ENCODE measurements at regions not wholly inside any gene's neighbourhood (a gene's known extent, or its start where the extent isn't known, plus 50 kb on each side); places are given as distances from the start of the nearest gene placed in this dataset.

GRCh38 chrX:67094061-67094460, 449.8 kb upstream of the AR start:
- Histone ChIP-seq H3K36me3 (ENCODE audit: control insufficient read depth, insufficient read depth, low read length) (no peaks in the 10 kb centered on the region), H3K4me3 (ENCODE audit: low read length) (no peak overlapping the region), H3K27me3 (ENCODE audit: control insufficient read depth, insufficient read depth, low read length, poor library complexity, severe bottlenecking) (no peaks in the 10 kb centered on the region), H3K9me3 (ENCODE audit: control insufficient read depth, low read length) (no peaks in the 10 kb centered on the region), H3K27ac (ENCODE audit: low read depth, low read length) (no peak overlapping the region), H3K9ac (ENCODE audit: extremely low read depth, low read length, poor library complexity, severe bottlenecking) (no peak overlapping the region), H3K4me1 (ENCODE audit: control insufficient read depth, insufficient read depth, low read length) (no peaks in the 10 kb centered on the region)
- H3K4me1 Mint-ChIP-seq, result no peaks in the 10 kb centered on the region
- peak; percentile 52 for DNase-seq
- H3K27ac Mint-ChIP-seq, result peak overlapping the region; percentile 52
- no peak for TF ChIP-seq CTCF (conservative IDR thresholded peaks at IDR 0.05)
- 68% methylated on average over 2 of the region's 2 CpGs; no CpG with 5 or more reads in 1 of the 2 experiments for WGBS, 2 experiments (ENCODE audit: insufficient coverage in 1 of 2, insufficient read length in 1 of 2)
- H3K4me3 Mint-ChIP-seq, result no peak overlapping the region
- H3K27me3 Mint-ChIP-seq (ENCODE audit: insufficient read depth), result no peaks in the 10 kb centered on the region
- H3K9me3 Mint-ChIP-seq, result peaks cover 55% of the 10 kb centered on the region
- H3K36me3 Mint-ChIP-seq (ENCODE audit: low read depth), result no peaks in the 10 kb centered on the region

- 100% methylated on average over 1 of the region's 1 CpG; no CpG with 5 or more reads in 1 of the 2 experiments for WGBS, 2 experiments (ENCODE audit: insufficient coverage in 1 of 2, insufficient read length in 1 of 2)
- Mint-ChIP-seq H3K36me3 (ENCODE audit: low read depth) (no peaks in the 10 kb centered on the region), H3K4me3 (no peak overlapping the region), H3K27ac (no peak overlapping the region), H3K4me1 (no peaks in the 10 kb centered on the region), H3K27me3 (ENCODE audit: insufficient read depth) (no peaks in the 10 kb centered on the region), H3K9me3 (peaks cover 33% of the 10 kb centered on the region)
- Histone ChIP-seq H3K27ac (ENCODE audit: low read depth, low read length) (no peak overlapping the region), H3K9me3 (ENCODE audit: control insufficient read depth, low read length) (no peaks in the 10 kb centered on the region), H3K4me3 (ENCODE audit: low read length) (no peak overlapping the region), H3K9ac (ENCODE audit: extremely low read depth, low read length, poor library complexity, severe bottlenecking) (no peak overlapping the region), H3K36me3 (ENCODE audit: control insufficient read depth, insufficient read depth, low read length) (no peaks in the 10 kb centered on the region), H3K4me1 (ENCODE audit: control insufficient read depth, insufficient read depth, low read length) (no peaks in the 10 kb centered on the region), H3K27me3 (ENCODE audit: control insufficient read depth, insufficient read depth, low read length, poor library complexity, severe bottlenecking) (no peaks in the 10 kb centered on the region)
- DNase-seq, result no peak
- TF ChIP-seq CTCF (conservative IDR thresholded peaks at IDR 0.05), result no peak
Observed at GRCh38 chrX:67050760-67051159, 411.9 kb upstream of the EDA2R start.

GRCh38 chrX:67044866-67045265, 406.0 kb upstream of the EDA2R start:
- H3K4me3 Mint-ChIP-seq, result no peak overlapping the region
- Histone ChIP-seq H3K36me3 (ENCODE audit: control insufficient read depth, insufficient read depth, low read length) (no peaks in the 10 kb centered on the region), H3K27me3 (ENCODE audit: control insufficient read depth, insufficient read depth, low read length, poor library complexity, severe bottlenecking) (no peaks in the 10 kb centered on the region), H3K9ac (ENCODE audit: extremely low read depth, low read length, poor library complexity, severe bottlenecking) (no peak overlapping the region), H3K9me3 (ENCODE audit: control insufficient read depth, low read length) (no peaks in the 10 kb centered on the region), H3K27ac (ENCODE audit: low read depth, low read length) (no peak overlapping the region), H3K4me3 (ENCODE audit: low read length) (no peak overlapping the region), H3K4me1 (ENCODE audit: control insufficient read depth, insufficient read depth, low read length) (no peaks in the 10 kb centered on the region)
- no peaks in the 10 kb centered on the region for H3K36me3 Mint-ChIP-seq (ENCODE audit: low read depth)
- no peaks in the 10 kb centered on the region for H3K4me1 Mint-ChIP-seq
- H3K27me3 Mint-ChIP-seq (ENCODE audit: insufficient read depth), result no peaks in the 10 kb centered on the region
- DNase-seq, result no peak
- H3K9me3 Mint-ChIP-seq, result peaks cover 33% of the 10 kb centered on the region
- TF ChIP-seq CTCF (conservative IDR thresholded peaks at IDR 0.05), result no peak
- no peak overlapping the region for H3K27ac Mint-ChIP-seq
- whole genome bisulfite sequencing, 2 experiments (ENCODE audit: insufficient coverage in 1 of 2, insufficient read length in 1 of 2), result 77% methylated on average over 2 of the region's 2 CpGs; no CpG with 5 or more reads in 1 of the 2 experiments

All from endodermal cell (in vitro differentiated cells).